ENCODE measurements at regions not wholly inside any gene's neighbourhood (a gene's known extent, or its start where the extent isn't known, plus 50 kb on each side); places are given as distances from the start of the nearest gene placed in this dataset.
"Not testable (repeated sequence)": the region's sequence is repeated elsewhere in the genome, so short reads cannot be mapped to it uniquely, and the experiment has no call there.

- no peak for DNase-seq
These were observed 1038.8 kb upstream of the EPHA6 start for GRCh38 chr3:95775486-95776094.

DNA sequence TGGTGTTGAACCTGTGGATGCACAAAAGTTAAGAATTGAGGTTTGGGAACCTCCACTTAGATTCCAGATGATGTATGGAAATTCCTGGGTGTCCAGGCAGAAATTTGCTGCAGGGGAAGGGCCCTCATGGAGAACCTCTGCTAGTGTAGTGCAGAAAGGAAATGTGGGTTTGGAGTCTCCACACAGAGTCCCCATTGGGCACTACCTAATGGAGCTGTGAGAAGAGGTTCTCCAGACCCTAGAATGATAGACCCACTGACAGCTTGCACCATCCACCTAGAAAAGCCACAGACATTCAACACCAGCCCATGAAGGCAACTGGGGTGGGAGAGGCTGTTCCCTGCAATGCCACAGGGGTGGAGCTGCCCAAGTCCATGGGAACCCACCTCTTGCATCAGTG, 1032.8 kb upstream of the EPHA6 start:
- DNase-seq, result no peak

- no peak for DNase-seq
These were observed 1025.3 kb upstream of the EPHA6 start for GRCh38 chr3:95789111-95789510.

GRCh38 chr3:95797081-95797480, 1017.3 kb upstream of the EPHA6 start:
- no peak for DNase-seq

- DNase-seq, result no peak
These were observed 1015.8 kb upstream of the EPHA6 start for GRCh38 chr3:95798628-95799027.

DNA sequence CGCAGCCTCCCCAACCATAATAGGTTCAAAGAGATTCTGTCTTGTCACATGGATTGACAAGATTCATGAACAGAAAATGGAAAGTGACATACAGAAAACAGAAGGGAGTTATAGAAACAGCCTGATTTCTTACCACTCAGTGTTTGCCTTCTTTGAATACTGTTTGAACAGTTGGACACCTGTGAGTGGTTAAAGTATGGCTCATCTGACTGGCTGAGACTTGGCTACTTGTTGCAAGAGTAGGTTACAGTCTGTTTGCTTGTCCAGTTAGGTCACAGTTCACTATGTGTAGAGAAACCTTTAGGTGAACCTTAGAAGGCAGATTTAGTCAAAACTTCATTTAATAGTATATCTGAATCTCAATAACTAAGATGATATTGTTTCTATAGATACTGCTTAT, 1003.9 kb upstream of the EPHA6 start:
- no peak for DNase-seq

DNA sequence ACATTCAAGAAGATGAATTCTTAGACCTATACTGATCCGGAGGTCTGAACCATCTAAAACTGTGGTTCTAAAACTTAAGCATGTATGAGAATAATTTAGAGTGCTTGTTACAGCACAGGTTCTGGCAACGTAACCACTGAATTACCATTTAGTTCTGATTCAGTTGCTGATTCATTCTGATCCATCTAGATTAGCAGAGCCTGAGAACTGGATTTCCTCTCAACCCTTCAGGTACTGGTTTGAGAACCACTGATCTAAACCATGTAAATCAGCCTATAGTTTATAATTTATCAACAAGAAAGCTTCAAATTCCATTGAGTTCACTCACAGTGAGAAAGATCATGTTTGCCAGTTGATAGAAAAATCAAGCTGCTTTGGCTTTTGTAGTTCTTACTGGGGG, 1001.1 kb upstream of the EPHA6 start:
- no peak for DNase-seq

- no peak for DNase-seq
These were observed 998.6 kb upstream of the EPHA6 start for GRCh38 chr3:95815828-95816227.

GRCh38 chr3:95826419-95826818, 988.0 kb upstream of the EPHA6 start:
- no peak for DNase-seq

DNA sequence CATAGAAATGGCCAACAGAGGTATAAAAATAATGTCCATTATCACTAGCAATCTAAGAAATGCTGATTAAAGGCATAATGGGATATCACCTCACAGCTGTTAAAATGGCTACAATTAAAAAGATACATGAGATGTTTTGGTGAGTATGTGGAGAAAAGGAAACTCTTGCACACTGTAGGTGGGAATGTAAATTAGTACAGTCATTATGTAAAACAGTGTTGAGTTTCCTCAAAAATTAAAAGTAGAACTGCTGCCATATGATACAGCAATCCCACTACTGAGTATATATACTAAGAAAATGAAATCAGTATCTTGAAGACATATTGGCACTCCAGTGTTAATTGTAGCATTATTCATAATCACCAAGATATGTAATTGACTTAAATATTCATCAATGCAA, 982.2 kb upstream of the EPHA6 start:
- DNase-seq, result no peak

DNA sequence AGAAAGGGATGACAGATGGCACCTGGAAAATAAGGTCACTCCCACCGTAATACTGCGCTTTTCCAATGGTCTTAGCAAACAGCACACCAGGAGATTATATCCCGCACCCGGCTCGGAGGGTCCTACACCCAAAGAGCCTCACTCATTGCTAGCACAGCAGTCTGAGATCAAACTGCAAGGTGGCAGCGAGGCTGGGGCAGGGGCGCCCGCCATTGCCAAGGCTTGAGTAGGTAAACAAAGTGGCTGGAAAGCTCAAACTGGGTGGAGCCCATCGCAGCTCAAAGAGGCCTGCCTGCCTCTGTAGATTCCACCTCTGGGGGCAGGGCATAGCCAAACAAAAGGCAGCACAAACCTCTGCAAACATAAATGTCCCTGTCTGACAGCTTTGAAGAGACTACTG, 953.8 kb upstream of the EPHA6 start:
- DNase-seq, result not testable (repeated sequence)

DNA sequence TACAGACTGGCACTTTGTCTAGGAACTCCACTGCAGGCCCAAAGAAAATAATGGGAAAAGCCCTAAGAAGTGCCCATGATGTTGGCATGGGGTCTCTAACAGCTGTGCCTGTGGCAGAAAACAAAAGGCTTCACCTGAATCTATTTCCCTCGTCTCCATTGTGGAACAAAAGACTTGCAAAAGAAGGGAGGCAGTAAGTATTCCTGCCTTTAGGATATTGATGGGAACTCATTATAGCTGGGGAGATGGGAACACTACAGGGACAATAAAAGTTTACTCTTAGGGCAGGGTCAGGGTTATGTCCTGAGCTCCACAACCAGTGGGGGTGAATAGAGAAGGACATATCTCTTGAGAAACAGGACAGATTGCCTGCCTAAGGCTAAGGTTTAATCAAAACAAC, 930.6 kb upstream of the EPHA6 start:
- DNase-seq, result no peak

DNA sequence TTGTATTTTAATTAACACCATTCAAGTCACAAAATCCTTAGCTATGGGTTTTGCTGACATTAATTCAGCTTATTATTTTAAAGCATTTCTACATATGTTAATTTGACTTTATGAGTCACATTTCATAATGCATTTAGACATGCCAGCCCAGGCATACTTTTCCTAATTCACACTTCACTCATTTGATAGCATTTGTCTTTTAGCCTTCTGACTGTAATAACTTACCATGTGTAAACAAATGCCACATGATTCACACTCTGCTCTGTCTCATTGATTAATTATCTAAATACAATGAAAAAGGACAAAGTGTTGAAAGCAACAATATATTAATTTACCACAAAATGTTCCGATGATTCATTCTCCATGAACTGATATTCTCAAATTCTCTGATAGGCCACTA, 927.8 kb upstream of the EPHA6 start:
- DNase-seq, result no peak

GRCh38 chr3:95887114-95887513, 927.3 kb upstream of the EPHA6 start:
- no peak for DNase-seq

DNA sequence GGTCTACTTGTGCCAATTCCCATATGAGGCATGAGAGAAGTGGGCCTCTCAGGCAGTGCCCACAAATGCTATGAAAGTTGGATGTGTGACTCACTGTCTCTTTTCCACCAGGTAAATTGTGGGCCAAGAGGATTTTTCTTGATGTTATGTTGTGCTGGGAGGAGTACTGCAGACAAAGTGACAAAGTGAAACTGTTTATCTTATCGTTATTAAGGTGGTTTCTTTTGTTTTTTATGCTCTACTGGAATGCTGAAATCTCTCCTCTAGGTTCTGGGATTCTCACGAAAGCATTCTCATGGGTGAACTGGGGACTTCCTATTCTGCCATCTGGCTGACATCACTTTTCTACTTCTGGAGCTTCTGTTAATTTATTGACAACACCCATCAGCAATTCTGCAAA, 919.6 kb upstream of the EPHA6 start:
- no peak for DNase-seq

DNA sequence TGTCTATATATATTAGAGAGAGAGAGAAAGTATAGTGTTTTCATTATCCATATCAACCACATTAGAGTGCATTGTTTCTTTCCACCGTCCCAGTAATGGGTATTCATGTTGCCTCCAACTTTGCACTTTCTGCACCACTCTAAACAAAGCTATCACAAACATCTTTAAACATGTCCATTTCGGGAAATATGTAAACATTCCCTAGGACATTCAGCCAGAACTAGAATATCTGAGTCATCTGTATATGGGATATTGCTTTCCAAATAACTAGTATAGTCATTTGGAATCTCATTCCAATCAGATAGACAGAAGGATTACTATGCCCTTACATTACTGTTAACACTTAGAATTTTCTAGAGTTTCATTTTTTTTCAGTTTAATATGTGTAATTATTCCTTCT, 914.9 kb upstream of the EPHA6 start:
- no peak for DNase-seq

- DNase-seq, result no peak
These were observed 914.5 kb upstream of the EPHA6 start for GRCh38 chr3:95899911-95900310.

- no peak for DNase-seq
These were observed 912.4 kb upstream of the EPHA6 start for GRCh38 chr3:95901948-95902347.

DNA sequence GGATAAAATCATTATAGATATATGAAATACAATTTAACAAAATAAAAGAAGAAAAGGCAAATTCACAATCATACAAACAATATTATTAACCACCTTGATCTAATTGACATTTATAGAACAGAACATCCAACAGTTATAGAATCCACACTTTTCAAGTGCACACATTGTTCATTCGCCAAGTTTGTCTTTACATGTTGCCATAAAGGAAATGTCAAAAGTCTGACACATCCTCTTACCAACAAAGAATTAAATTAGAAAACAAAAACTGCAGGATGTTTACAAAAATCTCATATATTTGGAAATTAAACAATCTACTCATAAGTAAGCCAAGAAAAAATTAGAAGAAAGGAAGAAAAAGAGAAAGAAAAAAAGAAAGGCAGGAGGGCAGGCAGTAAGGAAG, 909.2 kb upstream of the EPHA6 start:
- DNase-seq, result no peak

- DNase-seq, result no peak
These were observed 902.6 kb upstream of the EPHA6 start for GRCh38 chr3:95911767-95912166.

DNA sequence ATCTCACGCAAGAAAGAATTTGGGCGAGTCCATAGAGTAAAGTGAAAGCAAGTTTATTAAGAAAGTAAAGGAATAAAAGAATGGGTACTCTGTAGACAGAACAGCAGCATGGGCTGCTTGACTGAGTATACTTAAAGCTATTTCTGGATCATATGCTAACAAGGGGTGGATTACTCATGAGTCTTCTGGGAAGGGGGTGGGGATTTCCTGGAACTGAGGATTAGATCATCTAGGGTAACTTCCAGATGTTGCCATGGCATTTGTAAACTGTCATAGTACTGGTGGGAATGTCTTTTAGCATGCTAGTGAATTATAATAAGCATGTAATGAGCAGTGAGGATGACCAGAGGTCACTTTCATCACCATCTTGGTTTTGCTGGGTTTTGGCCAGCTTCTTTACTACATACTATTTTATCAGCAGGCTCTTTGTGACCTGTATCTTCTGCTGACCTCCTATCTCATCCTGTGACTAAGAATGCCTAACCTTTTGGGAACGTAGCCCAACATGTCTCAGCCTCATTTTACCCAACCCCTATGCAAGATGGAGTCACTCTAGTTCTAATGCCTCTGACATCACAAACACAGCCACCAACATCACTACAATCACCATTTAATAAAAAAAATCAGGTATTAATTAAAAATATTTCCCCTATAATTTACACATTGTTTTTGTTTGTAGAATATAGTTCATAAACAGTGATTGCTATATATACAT, 890.7 kb upstream of the EPHA6 start:
- DNase-seq, result no peak

GRCh38 chr3:95926904-95927501, 887.4 kb upstream of the EPHA6 start:
- DNase-seq, result no peak

DNA sequence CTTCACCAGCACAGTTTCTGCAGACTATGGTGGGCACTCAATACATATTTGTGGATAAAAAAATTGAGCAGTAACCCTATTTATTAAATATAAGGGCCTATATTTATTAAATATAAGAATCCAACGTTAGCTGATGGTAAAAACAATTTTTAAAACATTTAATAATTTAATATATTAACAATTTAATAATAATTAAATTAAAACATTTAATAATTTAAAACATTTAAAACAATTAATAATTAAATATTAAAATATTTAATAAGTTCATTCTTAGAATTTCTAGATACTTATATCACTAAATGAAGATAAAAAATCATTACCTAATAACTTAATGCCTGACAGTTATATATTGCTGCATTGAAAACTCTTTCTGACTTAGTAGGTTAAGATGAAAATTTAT, 880.2 kb upstream of the EPHA6 start:
- no peak for DNase-seq

DNA sequence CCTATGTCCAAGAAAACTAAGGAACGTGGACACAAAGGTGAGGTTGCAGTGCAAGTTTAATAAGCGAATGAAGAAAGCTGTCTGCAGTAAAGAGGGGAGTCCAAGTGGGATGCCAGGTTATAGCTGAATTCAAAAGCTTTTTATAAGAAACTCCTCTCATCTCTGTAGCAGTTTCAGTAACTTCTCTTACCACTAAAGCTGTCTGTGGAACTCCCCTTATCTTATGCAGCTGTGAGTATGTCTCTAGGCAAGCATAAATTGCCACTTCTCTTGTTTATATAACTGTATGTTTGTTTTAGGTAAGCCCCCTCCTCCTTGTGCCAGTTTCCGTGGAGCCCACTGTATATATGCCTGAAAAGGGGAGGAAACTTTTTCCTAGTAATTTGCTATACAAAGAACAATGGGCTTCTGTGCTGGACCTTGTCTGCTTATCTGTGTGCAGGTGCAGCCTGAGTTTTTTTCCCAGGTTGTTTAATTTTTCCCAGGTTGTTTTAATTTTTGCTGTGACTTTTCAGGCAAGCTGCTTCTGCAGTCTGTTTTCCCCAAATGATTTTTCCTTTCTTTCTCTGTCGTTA, 875.1 kb upstream of the EPHA6 start:
- DNase-seq, result no peak
